ENCODE measurements at regions not wholly inside any gene's neighbourhood (a gene's known extent, or its start where the extent isn't known, plus 50 kb on each side); places are given as distances from the start of the nearest gene placed in this dataset.

DNA sequence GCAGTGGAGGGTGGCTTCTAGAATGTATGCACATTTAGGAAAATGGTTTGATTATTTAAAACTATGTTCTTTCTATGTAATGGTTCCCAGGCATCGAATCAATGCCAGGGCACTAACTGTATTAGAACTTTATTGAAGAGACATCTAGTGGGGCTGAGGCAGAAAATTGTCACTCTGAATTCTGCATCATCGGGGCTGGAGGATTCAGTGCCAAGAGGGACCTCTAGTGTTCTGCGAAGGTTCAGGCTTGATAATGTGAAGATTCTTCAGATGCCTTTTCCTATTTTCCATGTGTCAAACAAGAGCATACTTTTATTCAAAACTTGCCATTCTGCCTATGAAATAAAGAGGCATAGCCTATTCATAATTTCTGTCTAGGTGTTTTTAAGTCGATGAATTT lies 146.3 kb downstream of the CAND1 start:
- no peak for TF ChIP-seq CC2D1A (IDR thresholded peaks at IDR 0.05)
- no peak for TF ChIP-seq GATA2 (CRISPR knock-in tag; IDR thresholded peaks at IDR 0.05)
- TF ChIP-seq, protein P1, sequence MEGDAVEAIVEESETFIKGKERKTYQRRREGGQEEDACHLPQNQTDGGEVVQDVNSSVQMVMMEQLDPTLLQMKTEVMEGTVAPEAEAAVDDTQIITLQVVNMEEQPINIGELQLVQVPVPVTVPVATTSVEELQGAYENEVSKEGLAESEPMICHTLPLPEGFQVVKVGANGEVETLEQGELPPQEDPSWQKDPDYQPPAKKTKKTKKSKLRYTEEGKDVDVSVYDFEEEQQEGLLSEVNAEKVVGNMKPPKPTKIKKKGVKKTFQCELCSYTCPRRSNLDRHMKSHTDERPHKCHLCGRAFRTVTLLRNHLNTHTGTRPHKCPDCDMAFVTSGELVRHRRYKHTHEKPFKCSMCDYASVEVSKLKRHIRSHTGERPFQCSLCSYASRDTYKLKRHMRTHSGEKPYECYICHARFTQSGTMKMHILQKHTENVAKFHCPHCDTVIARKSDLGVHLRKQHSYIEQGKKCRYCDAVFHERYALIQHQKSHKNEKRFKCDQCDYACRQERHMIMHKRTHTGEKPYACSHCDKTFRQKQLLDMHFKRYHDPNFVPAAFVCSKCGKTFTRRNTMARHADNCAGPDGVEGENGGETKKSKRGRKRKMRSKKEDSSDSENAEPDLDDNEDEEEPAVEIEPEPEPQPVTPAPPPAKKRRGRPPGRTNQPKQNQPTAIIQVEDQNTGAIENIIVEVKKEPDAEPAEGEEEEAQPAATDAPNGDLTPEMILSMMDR (IDR thresholded peaks at IDR 0.05 in 2 of 3, conservative IDR thresholded peaks at IDR 0.05 in 1 of 3; ENCODE audit: insufficient read depth in 2 of 3, low read depth in 1 of 3, low read length in 3 of 3): peak; percentile 41 to 68 (median 56); a peak in 5 of 6 replicates
- TF ChIP-seq, protein P2, sequence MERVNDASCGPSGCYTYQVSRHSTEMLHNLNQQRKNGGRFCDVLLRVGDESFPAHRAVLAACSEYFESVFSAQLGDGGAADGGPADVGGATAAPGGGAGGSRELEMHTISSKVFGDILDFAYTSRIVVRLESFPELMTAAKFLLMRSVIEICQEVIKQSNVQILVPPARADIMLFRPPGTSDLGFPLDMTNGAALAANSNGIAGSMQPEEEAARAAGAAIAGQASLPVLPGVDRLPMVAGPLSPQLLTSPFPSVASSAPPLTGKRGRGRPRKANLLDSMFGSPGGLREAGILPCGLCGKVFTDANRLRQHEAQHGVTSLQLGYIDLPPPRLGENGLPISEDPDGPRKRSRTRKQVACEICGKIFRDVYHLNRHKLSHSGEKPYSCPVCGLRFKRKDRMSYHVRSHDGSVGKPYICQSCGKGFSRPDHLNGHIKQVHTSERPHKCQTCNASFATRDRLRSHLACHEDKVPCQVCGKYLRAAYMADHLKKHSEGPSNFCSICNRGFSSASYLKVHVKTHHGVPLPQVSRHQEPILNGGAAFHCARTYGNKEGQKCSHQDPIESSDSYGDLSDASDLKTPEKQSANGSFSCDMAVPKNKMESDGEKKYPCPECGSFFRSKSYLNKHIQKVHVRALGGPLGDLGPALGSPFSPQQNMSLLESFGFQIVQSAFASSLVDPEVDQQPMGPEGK (CRISPR knock-in tag; IDR thresholded peaks at IDR 0.05; ENCODE audit: borderline replicate concordance): no peak

All from K562 (cell line).